Neuronal stem cell (in vitro differentiated cells): ENCODE measurements at regions not wholly inside any gene's neighbourhood (a gene's known extent, or its start where the extent isn't known, plus 50 kb on each side); places are given as distances from the start of the nearest gene placed in this dataset.

Experiments
- DNase-seq: peaks from one replicate; pipeline ENCODE4 v3.0.0-alpha.2; 2013; ENCODE audit warnings: low spot score
- H2AFZ ChIP-seq: one replicate; pipeline ENCODE4 v1.6.1; 2013; ENCODE audit warnings: mild to moderate bottlenecking, low read length, inconsistent platforms
- H2AK5ac ChIP-seq: 2 replicates; pipeline ENCODE4 v1.6.1; 2013; ENCODE audit warnings: low read depth, mild to moderate bottlenecking, inconsistent platforms, low read length, moderate library complexity, mixed read lengths
- H2BK120ac ChIP-seq: 2 replicates; pipeline ENCODE4 v1.6.1; 2013; ENCODE audit warnings: low read depth, mild to moderate bottlenecking, inconsistent platforms, low read length, moderate library complexity, mixed read lengths
- H2BK12ac ChIP-seq: one replicate; pipeline ENCODE4 v1.6.1; 2013; ENCODE audit warnings: low read length, inconsistent platforms
- H2BK15ac ChIP-seq: 2 replicates; pipeline ENCODE4 v1.6.1; 2013; ENCODE audit warnings: mild to moderate bottlenecking, low read length, inconsistent platforms, mixed read lengths
- H2BK5ac ChIP-seq: one replicate; pipeline ENCODE4 v1.6.1; 2013; ENCODE audit warnings: inconsistent platforms, mild to moderate bottlenecking, low read length, moderate library complexity
- H3K14ac ChIP-seq: one replicate; pipeline ENCODE4 v1.6.1; 2013; ENCODE audit warnings: low read length, inconsistent platforms
- H3K18ac ChIP-seq: 2 replicates; pipeline ENCODE4 v1.6.1; 2013; ENCODE audit warnings: low read length, inconsistent platforms
- H3K23ac ChIP-seq: 2 replicates; pipeline ENCODE4 v1.6.1; 2013; ENCODE audit warnings: low read depth, mild to moderate bottlenecking, mixed read lengths, low read length, inconsistent platforms; ENCODE audit not compliant: poor library complexity
- H3K27ac ChIP-seq: replicated peaks from 3 replicates; pipeline ENCODE4 v1.5.1; 2013; ENCODE audit warnings: low read length, inconsistent platforms
- H3K27me3 ChIP-seq, 3 experiments: 2 replicates each; pipeline ENCODE4 v1.6.1; 2013; ENCODE audit warnings: low read length in 3 of 3, mild to moderate bottlenecking in 2 of 3, inconsistent platforms in 1 of 3, low read depth in 1 of 3, mixed read lengths in 1 of 3, moderate library complexity in 1 of 3; ENCODE audit not compliant: control insufficient read depth in 3 of 3, insufficient read depth in 3 of 3
- H3K36me3 ChIP-seq, 2 donors: replicated peaks in 1 of 2; 2 replicates each; pipeline ENCODE4 v1.6.1; 2013; ENCODE audit warnings: low read length in 2 of 2; ENCODE audit not compliant: control insufficient read depth in 2 of 2, insufficient read depth in 2 of 2
- H3K4ac ChIP-seq: 2 replicates; pipeline ENCODE4 v1.6.1; 2013; ENCODE audit warnings: inconsistent platforms, mild to moderate bottlenecking, low read length, moderate library complexity
- H3K4me1 ChIP-seq, 2 donors: 1 replicate in 1 of 2; 2 replicates in 1 of 2; pipeline ENCODE4 v1.6.1; 2013; ENCODE audit warnings: low read length in 2 of 2, low read depth in 1 of 2; ENCODE audit not compliant: control insufficient read depth in 2 of 2, insufficient read depth in 1 of 2
- H3K4me2 ChIP-seq: one replicate; pipeline ENCODE4 v1.6.1; 2013; ENCODE audit warnings: mild to moderate bottlenecking, low read length, inconsistent platforms; ENCODE audit not compliant: insufficient read depth, poor library complexity, severe bottlenecking
- H3K4me3 ChIP-seq, 2 donors: 2 replicates each; pipeline ENCODE4 v1.5.1; 2013; ENCODE audit warnings: low read length in 2 of 2, mild to moderate bottlenecking in 2 of 2, inconsistent platforms in 1 of 2, moderate library complexity in 1 of 2
- H3K79me1 ChIP-seq: one replicate; pipeline ENCODE4 v1.6.1; 2013; ENCODE audit warnings: low read depth, mild to moderate bottlenecking, inconsistent platforms, low read length, moderate library complexity
- H3K9ac ChIP-seq: one replicate; pipeline ENCODE4 v1.6.1; 2013; ENCODE audit warnings: mild to moderate bottlenecking, low read depth, low read length, inconsistent platforms; ENCODE audit not compliant: poor library complexity
- H3K9me3 ChIP-seq, 2 donors: replicated peaks in 1 of 2; 2 replicates each; pipeline versions ENCODE3 to v1.6.1; 2013; ENCODE audit warnings: low read length in 2 of 2, mild to moderate bottlenecking in 2 of 2, inconsistent platforms in 1 of 2, low read depth in 1 of 2, mixed read lengths in 1 of 2, moderate library complexity in 1 of 2; ENCODE audit not compliant: control insufficient read depth in 2 of 2, insufficient read depth in 1 of 2
- H4K8ac ChIP-seq: one replicate; pipeline ENCODE4 v1.6.1; 2013; ENCODE audit warnings: low read depth, mild to moderate bottlenecking, inconsistent platforms, low read length, moderate library complexity
- H4K91ac ChIP-seq: one replicate; pipeline ENCODE4 v1.6.1; 2013; ENCODE audit warnings: low read length, low read depth, mild to moderate bottlenecking, inconsistent platforms; ENCODE audit not compliant: poor library complexity
- WGBS, 2 donors: extraction: QIAGEN DNeasy Blood & Tissue Kit; methylation state at CpG; one replicate each; pipeline ENCODE4 v1.1.7; 2013; ENCODE audit warnings: missing lambda C conversion rate in 2 of 2, mixed read lengths in 1 of 2; ENCODE audit not compliant: insufficient read length in 2 of 2, insufficient replicate concordance in 1 of 2; ENCODE audit errors: extremely low coverage in 2 of 2; 5-methylcytosine and 5-hydroxymethylcytosine counted together

- H2BK12ac ChIP-seq, result no peak overlapping the region
- no peak for DNase-seq
These were observed 1025.1 kb upstream of the C9orf72 start for GRCh38 chr9:28598408-28598807.

GRCh38 chr9:28600226-28600625 is 1026.9 kb upstream of the C9orf72 start:
- no peak for DNase-seq
- H2BK5ac ChIP-seq, result no peak overlapping the region
- H3K27me3 ChIP-seq, result no peaks in the 10 kb centered on the region
- H4K8ac ChIP-seq, result no peak overlapping the region
- no peak overlapping the region for H3K14ac ChIP-seq
- no peak overlapping the region for H3K4me2 ChIP-seq
- no peak overlapping the region for H2AK5ac ChIP-seq
- H2BK15ac ChIP-seq, result no peak overlapping the region
- no peak overlapping the region for H3K18ac ChIP-seq
- H3K23ac ChIP-seq, result no peak overlapping the region
- no peak overlapping the region for H2AFZ ChIP-seq
- no peaks in the 10 kb centered on the region for H3K9me3 ChIP-seq
- H3K79me1 ChIP-seq, result no peaks in the 10 kb centered on the region
- H3K27ac ChIP-seq, result no peak overlapping the region
- H3K4ac ChIP-seq, result no peak overlapping the region
- no peak overlapping the region for H4K91ac ChIP-seq
- H3K9ac ChIP-seq, result no peak overlapping the region
- H3K4me1 ChIP-seq, result peaks cover 0 to 2% of the 10 kb centered on the region in 2 donors
- no CpG with 5 or more reads among the region's 1 CpG for WGBS, 2 donors
- no peak overlapping the region for H2BK120ac ChIP-seq
- no peaks in the 10 kb centered on the region for H3K36me3 ChIP-seq
- H3K4me3 ChIP-seq, result no peak overlapping the region
- no peak overlapping the region for H2BK12ac ChIP-seq

More at GRCh38 chr9:28598408-28598807, 1025.1 kb upstream of the C9orf72 start:
- H2AK5ac ChIP-seq, result no peak overlapping the region
- no peak overlapping the region for H3K4me2 ChIP-seq
- H3K14ac ChIP-seq, result no peak overlapping the region
- H2AFZ ChIP-seq, result no peak overlapping the region
- no peak overlapping the region for H4K8ac ChIP-seq
- WGBS, 2 donors, result no CpG with 5 or more reads among the region's 3 CpGs
- H3K36me3 ChIP-seq, result no peaks in the 10 kb centered on the region
- H3K23ac ChIP-seq, result no peak overlapping the region
- H2BK120ac ChIP-seq, result no peak overlapping the region
- H3K79me1 ChIP-seq, result no peaks in the 10 kb centered on the region
- H3K4me1 ChIP-seq, result peaks cover 0 to 2% of the 10 kb centered on the region in 2 donors
- H2BK5ac ChIP-seq, result no peak overlapping the region
- H3K27ac ChIP-seq, result no peak overlapping the region
- H4K91ac ChIP-seq, result no peak overlapping the region
- H3K9me3 ChIP-seq, result no peaks in the 10 kb centered on the region
- H3K27me3 ChIP-seq, result no peaks in the 10 kb centered on the region
- H3K4ac ChIP-seq, result no peak overlapping the region
- H3K4me3 ChIP-seq, result no peak overlapping the region
- H3K18ac ChIP-seq, result no peak overlapping the region
- H3K9ac ChIP-seq, result no peak overlapping the region
- no peak overlapping the region for H2BK15ac ChIP-seq

- Histone ChIP-seq H3K18ac (no peak overlapping the region), H3K9ac (no peak overlapping the region), H2BK12ac (no peak overlapping the region), H4K8ac (no peak overlapping the region), H3K79me1 (no peaks in the 10 kb centered on the region), H3K27ac (no peak overlapping the region), H3K4me2 (no peak overlapping the region), H3K9me3 (no peaks in the 10 kb centered on the region), H2BK120ac (no peak overlapping the region), H3K27me3 (no peaks in the 10 kb centered on the region), H3K4me1 (no peaks in the 10 kb centered on the region), H3K4me3 (no peak overlapping the region), H3K36me3 (no peaks in the 10 kb centered on the region), H2AFZ (no peak overlapping the region), H3K4ac (no peak overlapping the region), H3K23ac (no peak overlapping the region), H2BK15ac (no peak overlapping the region), H2BK5ac (no peak overlapping the region), H2AK5ac (no peak overlapping the region), H3K14ac (no peak overlapping the region), H4K91ac (no peak overlapping the region)
- DNase-seq, result no peak
These were observed 1034.6 kb upstream of the C9orf72 start for GRCh38 chr9:28607843-28608242.

DNA sequence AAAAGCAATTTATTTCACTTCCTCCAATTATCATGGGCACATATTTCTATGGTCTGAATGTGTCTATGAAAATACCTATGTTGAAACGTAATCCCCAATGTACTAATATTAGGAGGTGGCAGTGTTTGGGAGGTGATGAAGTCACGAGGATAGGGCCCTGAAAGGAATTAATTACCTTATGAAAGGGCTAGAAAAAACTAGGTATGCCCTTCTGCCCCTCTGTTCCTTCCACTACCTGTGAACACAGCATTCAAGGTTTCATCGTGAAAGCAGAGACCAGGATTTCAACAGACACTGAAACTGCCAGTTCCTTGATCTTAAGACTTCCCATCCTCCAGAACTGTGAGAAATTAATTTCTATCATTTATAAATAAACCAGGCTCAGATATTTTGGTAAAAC is 1037.1 kb upstream of the C9orf72 start:
- Histone ChIP-seq H3K9me3 (no peaks in the 10 kb centered on the region), H3K9ac (no peak overlapping the region), H2BK5ac (no peak overlapping the region), H2AFZ (no peak overlapping the region), H3K14ac (no peak overlapping the region), H2BK12ac (no peak overlapping the region), H3K4ac (no peak overlapping the region), H3K27me3 (no peaks in the 10 kb centered on the region), H3K27ac (no peak overlapping the region), H3K4me3 (no peak overlapping the region), H4K8ac (no peak overlapping the region), H2BK15ac (no peak overlapping the region), H2BK120ac (no peak overlapping the region), H3K4me1 (no peaks in the 10 kb centered on the region), H4K91ac (no peak overlapping the region), H3K79me1 (no peaks in the 10 kb centered on the region), H3K4me2 (no peak overlapping the region), H3K18ac (no peak overlapping the region), H3K23ac (no peak overlapping the region), H3K36me3 (no peaks in the 10 kb centered on the region), H2AK5ac (no peak overlapping the region)
- WGBS, 2 donors, result no CpG with 5 or more reads among the region's 3 CpGs
- no peak for DNase-seq
